DMS53 treated with DMSO at 0.1 percent for 48 hours (cell line): ENCODE measurements at regions not wholly inside any gene's neighbourhood (a gene's known extent, or its start where the extent isn't known, plus 50 kb on each side); places are given as distances from the start of the nearest gene placed in this dataset.

Experiments used
- DNase-seq: peaks from one replicate; lab custom pipeline; 2025; ENCODE audit not compliant: unreplicated experiment; lab: John Stamatoyannopoulos, UW

- DNase-seq = no peak
These were observed 50.7 kb upstream of the PDE4B start for GRCh38 chr1:65741993-65742392.
